ENCODE measurements at regions not wholly inside any gene's neighbourhood (a gene's known extent, or its start where the extent isn't known, plus 50 kb on each side); places are given as distances from the start of the nearest gene placed in this dataset.

- TF ChIP-seq CTCF (IDR thresholded peaks at IDR 0.05) (no peak), POLR2A (IDR thresholded peaks at IDR 0.05; ENCODE audit: low read depth) (no peak), POLR2AphosphoS5 (IDR thresholded peaks at IDR 0.05) (no peak)
Observed at GRCh38 chr12:94839347-94839746, 164.2 kb downstream of the NDUFA12 start.

Data from esophagus muscularis mucosa (tissue), 3 donors.